ENCODE measurements at regions not wholly inside any gene's neighbourhood (a gene's known extent, or its start where the extent isn't known, plus 50 kb on each side); places are given as distances from the start of the nearest gene placed in this dataset.
A peak's percentile ranks its signal among the peaks of the same experiment; 100 is the strongest.
"Not testable (repeated sequence)": the region's sequence is repeated elsewhere in the genome, so short reads cannot be mapped to it uniquely, and the experiment has no call there.

GRCh38 chr21:33121715-33122475 lies 52.0 kb downstream of the OLIG1 start:
- DNase-seq (ENCODE audit: low spot score): no peak

GRCh38 chr21:33122507-33122906 lies 52.6 kb downstream of the OLIG1 start:
- no peak for DNase-seq (ENCODE audit: low spot score)

DNA sequence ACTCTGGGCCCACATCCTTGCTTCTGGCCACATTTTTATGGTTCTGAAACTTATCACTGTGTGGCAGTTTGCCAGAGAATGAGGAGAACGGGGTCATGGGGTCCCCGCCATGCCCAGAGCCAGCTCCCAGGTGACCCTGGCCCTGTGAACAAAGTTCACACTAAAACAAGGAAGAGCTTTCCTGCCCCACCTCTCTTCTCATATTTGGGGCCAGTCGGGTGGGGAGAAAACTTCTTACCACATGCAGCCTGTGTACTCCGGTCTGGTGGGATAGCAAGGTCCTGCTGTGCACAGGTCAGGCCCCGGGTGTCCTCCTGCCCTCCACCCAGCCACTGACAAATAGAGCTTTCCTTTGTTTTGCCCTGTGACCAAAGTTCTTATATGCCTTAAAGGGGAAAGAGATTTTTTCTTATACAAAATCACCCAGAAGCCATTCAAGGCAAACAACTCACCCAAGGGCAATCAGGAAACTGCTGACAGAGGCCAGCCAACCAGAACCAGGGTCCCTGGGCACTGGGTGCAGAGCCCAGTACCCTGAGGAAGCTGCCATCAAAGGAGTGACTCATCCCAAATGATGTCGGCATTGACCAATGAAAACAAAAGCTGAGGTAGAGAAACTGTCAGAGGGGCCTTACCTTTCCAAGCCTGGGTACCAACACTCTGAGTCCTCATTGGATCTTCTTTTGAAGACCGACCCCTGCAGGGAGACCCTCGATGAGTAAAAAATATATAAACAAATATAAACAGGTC lies 53.6 kb downstream of the OLIG1 start:
- DNase-seq (ENCODE audit: low spot score): no peak

- no peak for DNase-seq (ENCODE audit: low spot score)
Measured at GRCh38 chr21:33124889-33125288, 54.9 kb downstream of the OLIG1 start.

DNA sequence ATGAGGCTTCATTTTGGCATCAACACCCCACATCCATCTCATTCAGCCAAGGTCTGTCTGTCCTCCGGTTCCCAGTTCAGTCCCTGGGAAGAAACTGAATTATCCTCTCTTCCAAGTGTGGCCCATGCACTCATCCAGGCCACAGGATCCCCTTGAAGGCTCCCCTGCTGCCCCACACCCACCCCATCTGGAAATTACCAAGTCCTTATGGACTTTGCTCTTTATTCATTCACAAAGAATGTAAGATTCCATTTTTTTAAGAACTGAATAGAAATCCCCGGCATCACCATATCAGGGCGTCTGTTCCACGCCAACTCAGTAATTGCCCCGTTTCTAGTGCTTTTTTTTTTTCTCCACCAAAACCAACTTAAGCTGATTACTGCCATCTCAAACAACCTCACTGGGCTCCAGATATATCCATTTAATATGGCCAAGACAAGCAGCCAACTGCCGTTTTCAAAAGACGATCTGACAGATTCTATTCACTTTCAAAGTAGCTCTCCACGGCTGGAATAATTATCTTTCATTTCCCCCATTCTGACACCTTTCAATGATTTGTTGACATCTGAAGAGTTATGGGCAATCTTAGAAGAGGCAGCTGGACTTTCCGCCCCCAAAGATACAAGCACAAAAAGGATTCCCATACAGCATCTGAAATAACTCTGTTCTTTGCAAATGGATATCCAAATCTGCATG lies 55.9 kb downstream of the OLIG1 start:
- no peak for DNase-seq (ENCODE audit: low spot score)

DNA sequence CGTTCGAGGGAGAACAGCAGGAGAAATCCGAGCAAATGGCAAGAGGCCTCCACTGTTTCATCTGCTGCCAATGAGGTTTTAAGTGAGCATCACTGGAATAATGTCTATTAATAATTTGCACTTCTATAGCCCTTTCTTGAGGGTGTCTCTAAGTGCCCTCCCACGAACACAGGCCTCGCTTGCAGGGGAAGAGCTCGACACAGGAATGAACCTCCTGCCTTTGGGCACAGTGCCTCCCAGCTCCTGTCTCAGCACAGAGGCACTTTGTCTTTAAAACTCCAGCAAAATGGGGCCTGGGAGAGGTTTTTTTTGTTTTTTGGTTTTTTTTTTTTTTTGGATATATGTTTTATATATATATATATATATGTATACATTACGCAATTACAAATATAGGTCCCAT lies 56.6 kb downstream of the OLIG1 start:
- DNase-seq (ENCODE audit: low spot score): no peak

DNA sequence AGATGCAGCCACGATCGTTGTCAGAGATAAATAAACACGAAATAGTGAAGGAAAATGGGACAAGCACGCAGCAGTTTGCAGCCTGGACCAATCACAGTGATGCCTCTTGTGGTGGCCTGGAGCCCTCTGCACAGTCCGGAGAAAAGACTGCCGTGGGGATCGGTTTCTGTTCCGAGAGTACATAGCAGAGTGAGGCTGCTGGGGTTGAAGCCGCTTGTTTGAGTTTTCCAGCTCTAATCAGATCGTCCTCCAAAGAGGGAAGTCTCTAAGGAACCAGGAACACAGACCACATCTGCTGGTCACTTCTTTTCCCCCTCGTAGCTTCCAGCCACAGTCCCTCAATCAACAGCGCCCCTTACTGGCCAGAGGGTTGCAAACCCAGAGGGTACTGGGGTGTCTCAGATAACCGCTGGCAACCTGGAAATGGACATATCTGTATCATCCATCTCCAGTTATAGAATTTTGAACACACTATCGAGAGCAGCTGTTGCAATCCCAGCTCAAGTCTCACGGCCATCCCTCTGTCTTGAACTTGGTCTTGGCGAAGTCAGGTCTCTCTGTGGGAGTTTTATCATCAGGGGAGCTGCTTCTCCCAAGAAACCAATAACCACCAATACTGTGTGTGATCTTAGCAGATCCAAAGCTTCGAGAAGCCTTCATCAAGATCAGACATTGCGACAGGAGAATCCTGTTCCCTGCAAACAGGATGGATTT lies 57.4 kb downstream of the OLIG1 start:
- DNase-seq (ENCODE audit: low spot score): peak; percentile 69

- no peak for DNase-seq (ENCODE audit: low spot score)
Measured at GRCh38 chr21:33127868-33128242, 57.9 kb downstream of the OLIG1 start.

DNA sequence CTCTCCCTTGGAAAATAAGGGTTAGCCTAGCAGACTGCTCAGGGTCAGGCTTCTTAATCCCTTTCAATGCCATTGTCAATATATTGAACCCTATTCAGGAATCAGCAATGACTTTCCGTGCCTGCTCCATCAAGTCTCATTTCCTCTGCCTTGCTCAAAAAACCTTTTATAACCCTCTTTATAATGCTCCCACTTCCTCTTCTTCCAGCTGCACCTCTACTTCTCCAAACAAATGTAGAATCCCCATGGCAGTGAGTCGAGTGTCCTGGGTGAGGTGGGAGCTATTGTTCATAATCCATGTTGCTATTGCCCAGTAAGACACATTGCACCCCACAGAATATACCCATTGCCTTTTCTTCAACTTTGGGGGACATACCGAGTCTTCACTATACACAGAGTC lies 58.6 kb downstream of the OLIG1 start:
- DNase-seq (ENCODE audit: low spot score): no peak

DNA sequence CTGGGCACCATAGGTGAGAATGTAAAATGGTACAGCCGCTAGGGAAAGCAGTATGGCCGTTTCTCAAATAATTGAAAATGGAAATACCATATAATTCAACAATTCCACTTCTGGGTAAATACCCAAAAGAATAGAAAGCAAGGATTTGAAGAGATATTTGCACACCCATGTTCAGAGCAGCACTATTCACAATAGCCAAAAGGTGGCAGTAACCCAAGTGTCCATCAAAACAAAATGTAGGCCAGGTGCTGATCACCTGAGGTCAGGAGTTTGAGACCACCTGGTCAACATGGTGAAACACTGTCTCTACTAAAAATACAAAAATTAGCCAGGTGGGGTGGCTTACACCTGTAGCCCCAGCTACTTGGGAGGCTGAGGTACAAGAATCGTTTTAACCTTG lies 62.1 kb downstream of the OLIG1 start:
- DNase-seq (ENCODE audit: low spot score): no peak

DNA sequence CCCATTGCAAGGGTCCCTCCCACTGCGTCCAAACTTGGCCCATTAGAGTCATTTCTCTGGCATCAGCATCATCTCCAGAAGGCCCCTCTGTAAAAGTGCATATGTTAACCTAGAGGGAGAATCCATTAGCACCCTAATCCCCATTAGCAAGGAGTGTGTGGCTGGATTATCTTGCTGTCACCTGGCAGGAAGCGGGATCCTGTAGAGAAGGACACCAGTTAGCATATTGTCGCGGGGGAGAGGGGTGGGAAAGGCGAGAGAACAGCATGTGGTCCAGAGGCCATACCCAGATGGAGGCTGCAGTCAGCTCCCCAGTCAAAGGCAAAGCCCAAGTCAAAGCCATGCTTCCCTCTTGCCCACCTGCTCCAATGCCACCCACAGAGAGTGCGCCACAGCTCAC lies 64.0 kb downstream of the OLIG1 start:
- no peak for DNase-seq (ENCODE audit: low spot score)

DNA sequence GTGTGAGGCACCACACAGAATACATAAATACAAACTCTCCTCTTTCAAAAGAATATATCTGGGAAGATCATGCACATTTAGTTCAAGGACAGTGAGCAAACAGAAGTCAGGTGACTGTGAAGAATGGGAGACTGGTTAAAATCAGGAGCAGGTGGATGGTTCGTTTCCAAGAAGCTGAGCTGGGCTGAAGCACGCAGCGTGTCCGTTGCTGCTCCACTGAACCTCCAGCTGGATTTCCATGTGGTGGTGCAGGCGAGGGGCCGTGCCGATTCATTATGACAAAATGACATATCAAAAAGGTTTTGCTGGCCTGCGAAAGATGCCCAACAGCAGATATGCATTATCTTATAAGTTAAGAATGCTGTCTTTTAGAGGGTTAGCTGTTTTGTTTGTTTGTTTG lies 66.0 kb downstream of the OLIG1 start:
- DNase-seq (ENCODE audit: low spot score): no peak

- no peak for DNase-seq (ENCODE audit: low spot score)
Measured at GRCh38 chr21:33136847-33137502, 67.0 kb downstream of the OLIG1 start.

- no peak for DNase-seq (ENCODE audit: low spot score)
Measured at GRCh38 chr21:33139084-33139483, 69.1 kb downstream of the OLIG1 start.

GRCh38 chr21:33140288-33140687 lies 70.3 kb downstream of the OLIG1 start:
- DNase-seq (ENCODE audit: low spot score): no peak

GRCh38 chr21:33146467-33146866 lies 76.5 kb downstream of the OLIG1 start:
- no peak for DNase-seq (ENCODE audit: low spot score)

DNA sequence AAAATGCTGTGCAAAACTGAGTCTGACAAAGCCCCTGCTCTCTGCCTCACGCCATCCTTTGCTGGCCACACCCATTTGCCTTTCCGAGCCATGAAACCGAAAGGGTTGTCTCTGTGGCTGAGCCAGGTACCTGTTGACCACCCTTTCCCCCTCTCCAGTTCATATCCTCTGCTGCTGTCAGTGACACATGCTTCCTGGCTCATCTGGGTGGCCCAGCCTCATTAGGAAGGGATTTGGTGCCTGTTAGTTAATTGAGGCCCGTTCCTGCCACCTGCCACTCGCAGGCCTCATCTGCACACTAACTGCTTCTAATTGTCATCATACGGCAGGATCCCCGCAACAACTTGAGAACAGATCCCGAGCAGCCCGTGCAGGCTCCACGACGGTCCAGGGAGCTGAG lies 79.2 kb downstream of the OLIG1 start:
- no peak for DNase-seq (ENCODE audit: low spot score)

- DNase-seq (ENCODE audit: low spot score): not testable (repeated sequence)
Measured at GRCh38 chr21:33150968-33151367, 78.8 kb upstream of the IFNAR2 start.

DNA sequence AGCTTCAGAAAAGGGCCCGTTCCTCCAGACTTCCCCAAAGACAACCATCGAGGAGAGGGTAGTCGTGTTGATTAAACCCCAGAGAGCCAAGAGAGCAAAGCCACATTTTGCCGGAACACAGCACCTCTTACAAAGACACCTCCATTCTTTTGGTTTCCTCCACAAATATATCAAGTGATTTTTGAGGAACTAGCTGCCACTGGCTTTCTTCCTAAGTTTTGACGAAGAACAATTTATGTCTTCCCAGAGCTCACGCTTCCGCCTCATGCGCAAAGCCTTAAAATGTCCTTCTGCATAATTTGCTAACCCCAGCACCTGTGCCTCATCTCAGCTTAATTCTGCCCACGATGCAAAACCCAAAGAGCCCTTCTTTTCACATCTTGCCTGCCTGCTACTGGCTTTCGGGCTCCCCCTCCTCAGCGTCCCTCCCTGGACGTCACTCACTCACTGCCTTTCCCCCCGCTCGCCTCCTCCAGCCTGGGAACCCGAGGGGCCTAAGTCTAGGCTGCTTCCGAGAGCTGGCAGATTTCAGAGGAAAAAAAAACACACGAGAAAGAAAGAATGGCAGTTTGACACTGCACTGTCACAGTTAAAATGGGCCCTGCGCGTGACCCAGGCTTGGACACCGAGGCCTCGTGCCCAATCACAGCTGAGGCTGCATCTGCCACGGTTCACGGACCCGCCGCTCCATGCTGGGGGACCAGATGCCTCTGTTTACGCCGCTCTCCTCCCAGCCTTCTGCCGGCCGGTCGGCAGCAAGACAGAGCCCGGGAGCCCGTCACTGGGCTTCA lies 77.6 kb upstream of the IFNAR2 start:
- DNase-seq (ENCODE audit: low spot score): no peak

GRCh38 chr21:33152732-33153130 lies 77.0 kb upstream of the IFNAR2 start:
- no peak for DNase-seq (ENCODE audit: low spot score)

DNA sequence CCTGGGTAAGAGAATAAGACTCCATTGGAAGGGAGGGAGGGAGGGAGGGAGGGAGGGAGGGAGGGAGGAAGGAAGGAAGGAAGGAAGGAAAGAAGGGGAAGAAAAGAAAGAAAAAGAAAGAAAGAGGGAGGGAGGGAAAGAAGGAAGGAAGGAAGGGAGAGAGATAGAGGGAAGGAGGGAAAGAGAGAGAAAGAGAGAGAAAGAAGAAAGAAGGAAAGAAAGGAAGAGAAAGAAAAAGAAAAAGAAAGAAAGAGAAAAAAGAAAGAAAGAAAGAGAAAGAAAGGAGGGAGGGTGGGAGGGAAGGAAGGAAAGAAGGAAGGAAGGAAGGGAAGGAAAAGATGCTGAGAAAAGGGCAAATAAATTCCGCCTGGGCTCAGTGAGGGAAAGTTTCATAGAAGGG lies 74.7 kb upstream of the IFNAR2 start:
- DNase-seq (ENCODE audit: low spot score): no peak

Data from hepatic stellate cell (primary cell).